Sigmoid colon (tissue), 4 donors: ENCODE measurements at regions not wholly inside any gene's neighbourhood (a gene's known extent, or its start where the extent isn't known, plus 50 kb on each side); places are given as distances from the start of the nearest gene placed in this dataset.

Experiments
- EP300 ChIP-seq, 4 donors: sonication (generic); formaldehyde crosslinking; IDR thresholded peaks; one replicate each; pipeline ENCODE4 v1.6.1; 2017; ENCODE audit warnings: antibody characterized with exemption in 4 of 4
- POLR2A ChIP-seq, 2 donors: fragments of 450-650 bp; IDR thresholded peaks; one replicate each; pipeline ENCODE4 v1.6.1; 2016; ENCODE audit warnings: antibody characterized with exemption in 2 of 2, mild to moderate bottlenecking in 2 of 2, moderate library complexity in 2 of 2
- TF ChIP-seq, protein P1 (sequence below), 4 experiments: fragments of 450-650 bp in 3 of 4; fragments of 200-600 bp in 1 of 4; IDR thresholded peaks; one replicate each; pipeline ENCODE4 v1.5.1; 2016 to 2019; ENCODE audit warnings: antibody characterized with exemption in 4 of 4, mild to moderate bottlenecking in 3 of 4, moderate library complexity in 2 of 4

- TF ChIP-seq, protein P1, sequence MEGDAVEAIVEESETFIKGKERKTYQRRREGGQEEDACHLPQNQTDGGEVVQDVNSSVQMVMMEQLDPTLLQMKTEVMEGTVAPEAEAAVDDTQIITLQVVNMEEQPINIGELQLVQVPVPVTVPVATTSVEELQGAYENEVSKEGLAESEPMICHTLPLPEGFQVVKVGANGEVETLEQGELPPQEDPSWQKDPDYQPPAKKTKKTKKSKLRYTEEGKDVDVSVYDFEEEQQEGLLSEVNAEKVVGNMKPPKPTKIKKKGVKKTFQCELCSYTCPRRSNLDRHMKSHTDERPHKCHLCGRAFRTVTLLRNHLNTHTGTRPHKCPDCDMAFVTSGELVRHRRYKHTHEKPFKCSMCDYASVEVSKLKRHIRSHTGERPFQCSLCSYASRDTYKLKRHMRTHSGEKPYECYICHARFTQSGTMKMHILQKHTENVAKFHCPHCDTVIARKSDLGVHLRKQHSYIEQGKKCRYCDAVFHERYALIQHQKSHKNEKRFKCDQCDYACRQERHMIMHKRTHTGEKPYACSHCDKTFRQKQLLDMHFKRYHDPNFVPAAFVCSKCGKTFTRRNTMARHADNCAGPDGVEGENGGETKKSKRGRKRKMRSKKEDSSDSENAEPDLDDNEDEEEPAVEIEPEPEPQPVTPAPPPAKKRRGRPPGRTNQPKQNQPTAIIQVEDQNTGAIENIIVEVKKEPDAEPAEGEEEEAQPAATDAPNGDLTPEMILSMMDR (IDR thresholded peaks at IDR 0.05), result no peak
- TF ChIP-seq POLR2A (IDR thresholded peaks at IDR 0.05) (no peak), EP300 (IDR thresholded peaks at IDR 0.05) (no peak)
These were observed 71.2 kb upstream of the PLCB4 start for GRCh38 chr20:8997701-8998117.
